IgD-negative memory B cell (primary cell): ENCODE measurements at regions not wholly inside any gene's neighbourhood (a gene's known extent, or its start where the extent isn't known, plus 50 kb on each side); places are given as distances from the start of the nearest gene placed in this dataset.

Source experiments
- H3K27ac Mint-ChIP-seq, 3 donors: one replicate each; pipeline ENCODE4 v1.8.0; 2020 to 2022; ENCODE audit warnings: mild to moderate bottlenecking in 3 of 3, mixed read lengths in 3 of 3, moderate library complexity in 1 of 3
- H3K27me3 Mint-ChIP-seq: one replicate; pipeline ENCODE4 v1.8.0; 2021; ENCODE audit warnings: mixed read lengths
- H3K36me3 Mint-ChIP-seq: one replicate; pipeline ENCODE4 v1.8.0; 2020; ENCODE audit warnings: mild to moderate bottlenecking, mixed read lengths
- H3K4me1 Mint-ChIP-seq, 3 donors: one replicate each; pipeline ENCODE4 v1.8.0; 2020 to 2022; ENCODE audit warnings: mixed read lengths in 3 of 3, mild to moderate bottlenecking in 1 of 3
- H3K4me3 Mint-ChIP-seq, 4 donors: one replicate each; pipeline ENCODE4 v1.8.0; 2020 to 2022; ENCODE audit warnings: mild to moderate bottlenecking in 4 of 4, mixed read lengths in 4 of 4, moderate library complexity in 3 of 4
- H3K9me3 Mint-ChIP-seq, 3 donors: one replicate each; pipeline ENCODE4 v1.8.0; 2020 to 2021; ENCODE audit warnings: mixed read lengths in 3 of 3, mild to moderate bottlenecking in 1 of 3

- Mint-ChIP-seq H3K9me3 (no peaks in the 10 kb centered on the region), H3K36me3 (no peaks in the 10 kb centered on the region), H3K27me3 (no peaks in the 10 kb centered on the region), H3K4me3 (no peak overlapping the region), H3K4me1 (no peaks in the 10 kb centered on the region), H3K27ac (no peak overlapping the region)
Measured at GRCh38 chr2:23058435-23058834, 326.5 kb upstream of the KLHL29 start.

- Mint-ChIP-seq H3K36me3 (no peaks in the 10 kb centered on the region), H3K27ac (no peak overlapping the region), H3K9me3 (no peaks in the 10 kb centered on the region), H3K4me1 (no peaks in the 10 kb centered on the region), H3K4me3 (no peak overlapping the region), H3K27me3 (no peaks in the 10 kb centered on the region)
Measured at GRCh38 chr2:23065210-23065609, 319.8 kb upstream of the KLHL29 start.

- Mint-ChIP-seq H3K27ac (no peak overlapping the region), H3K4me3 (no peak overlapping the region), H3K36me3 (no peaks in the 10 kb centered on the region), H3K4me1 (no peaks in the 10 kb centered on the region), H3K27me3 (no peaks in the 10 kb centered on the region), H3K9me3 (no peaks in the 10 kb centered on the region)
Measured at GRCh38 chr2:23065936-23066335, 319.0 kb upstream of the KLHL29 start.

GRCh38 chr2:23066686-23067085 lies 318.3 kb upstream of the KLHL29 start:
- Mint-ChIP-seq H3K4me1 (no peaks in the 10 kb centered on the region), H3K9me3 (no peaks in the 10 kb centered on the region), H3K27me3 (no peaks in the 10 kb centered on the region), H3K36me3 (no peaks in the 10 kb centered on the region), H3K27ac (no peak overlapping the region), H3K4me3 (no peak overlapping the region)

GRCh38 chr2:23069156-23069555 lies 315.8 kb upstream of the KLHL29 start:
- Mint-ChIP-seq H3K27me3 (peaks cover 4% of the 10 kb centered on the region), H3K27ac (no peak overlapping the region), H3K36me3 (no peaks in the 10 kb centered on the region), H3K4me3 (no peak overlapping the region), H3K4me1 (no peaks in the 10 kb centered on the region), H3K9me3 (no peaks in the 10 kb centered on the region)

GRCh38 chr2:23069923-23070322 lies 315.1 kb upstream of the KLHL29 start:
- Mint-ChIP-seq H3K27ac (no peak overlapping the region), H3K36me3 (no peaks in the 10 kb centered on the region), H3K27me3 (peaks cover 4% of the 10 kb centered on the region), H3K4me3 (no peak overlapping the region), H3K4me1 (no peaks in the 10 kb centered on the region), H3K9me3 (no peaks in the 10 kb centered on the region)

- Mint-ChIP-seq H3K4me1 (no peaks in the 10 kb centered on the region), H3K27me3 (peaks cover 4% of the 10 kb centered on the region), H3K4me3 (no peak overlapping the region), H3K36me3 (no peaks in the 10 kb centered on the region), H3K9me3 (no peaks in the 10 kb centered on the region), H3K27ac (no peak overlapping the region)
Measured at GRCh38 chr2:23073056-23073455, 311.9 kb upstream of the KLHL29 start.

GRCh38 chr2:23073671-23074070 lies 311.3 kb upstream of the KLHL29 start:
- H3K4me3 Mint-ChIP-seq, result no peak overlapping the region
- H3K36me3 Mint-ChIP-seq, result no peaks in the 10 kb centered on the region
- H3K9me3 Mint-ChIP-seq, result no peaks in the 10 kb centered on the region
- no peaks in the 10 kb centered on the region for H3K4me1 Mint-ChIP-seq
- H3K27me3 Mint-ChIP-seq, result peaks cover 4% of the 10 kb centered on the region
- no peak overlapping the region for H3K27ac Mint-ChIP-seq

- peaks cover 2% of the 10 kb centered on the region for H3K27me3 Mint-ChIP-seq
- H3K4me1 Mint-ChIP-seq, result no peaks in the 10 kb centered on the region
- no peaks in the 10 kb centered on the region for H3K36me3 Mint-ChIP-seq
- peaks cover 0 to 5% (median 2%) of the 10 kb centered on the region in 3 donors for H3K9me3 Mint-ChIP-seq
- no peak overlapping the region for H3K27ac Mint-ChIP-seq
- H3K4me3 Mint-ChIP-seq, result no peak overlapping the region
Measured at GRCh38 chr2:23077596-23077995, 307.4 kb upstream of the KLHL29 start.

- Mint-ChIP-seq H3K4me3 (peak overlapping the region in 1 of 4 donors; percentile 33), H3K4me1 (no peaks in the 10 kb centered on the region)
Measured at GRCh38 chr2:23078784-23079434, 306.1 kb upstream of the KLHL29 start.

GRCh38 chr2:23083966-23084365 lies 301.0 kb upstream of the KLHL29 start:
- Mint-ChIP-seq H3K36me3 (no peaks in the 10 kb centered on the region), H3K9me3 (peaks cover 4 to 12% (median 6%) of the 10 kb centered on the region in 3 donors), H3K4me1 (no peaks in the 10 kb centered on the region), H3K27ac (no peak overlapping the region), H3K4me3 (no peak overlapping the region), H3K27me3 (peaks cover 2% of the 10 kb centered on the region)

More at GRCh38 chr2:23078784-23079434, 306.1 kb upstream of the KLHL29 start:
- Mint-ChIP-seq H3K9me3 (peaks cover 4 to 12% (median 6%) of the 10 kb centered on the region in 3 donors), H3K36me3 (no peaks in the 10 kb centered on the region), H3K27ac (no peak overlapping the region), H3K27me3 (peaks cover 2% of the 10 kb centered on the region)

- Mint-ChIP-seq H3K36me3 (no peaks in the 10 kb centered on the region), H3K4me1 (no peaks in the 10 kb centered on the region), H3K9me3 (peaks cover 0 to 7% (median 3%) of the 10 kb centered on the region in 3 donors), H3K4me3 (no peak overlapping the region), H3K27me3 (peaks cover 1% of the 10 kb centered on the region), H3K27ac (no peak overlapping the region)
Measured at GRCh38 chr2:23091019-23091418, 294.0 kb upstream of the KLHL29 start.

GRCh38 chr2:23091900-23092299 lies 293.1 kb upstream of the KLHL29 start:
- peaks cover 0 to 7% (median 3%) of the 10 kb centered on the region in 3 donors for H3K9me3 Mint-ChIP-seq
- no peak overlapping the region for H3K27ac Mint-ChIP-seq
- no peaks in the 10 kb centered on the region for H3K36me3 Mint-ChIP-seq
- peaks cover 1% of the 10 kb centered on the region for H3K27me3 Mint-ChIP-seq
- H3K4me1 Mint-ChIP-seq, result no peaks in the 10 kb centered on the region
- H3K4me3 Mint-ChIP-seq, result no peak overlapping the region

- Mint-ChIP-seq H3K9me3 (peaks cover 0 to 7% (median 3%) of the 10 kb centered on the region in 3 donors), H3K27ac (no peak overlapping the region), H3K36me3 (no peaks in the 10 kb centered on the region), H3K27me3 (peaks cover 1% of the 10 kb centered on the region), H3K4me1 (no peaks in the 10 kb centered on the region), H3K4me3 (no peak overlapping the region)
Measured at GRCh38 chr2:23092831-23093230, 292.1 kb upstream of the KLHL29 start.

- no peaks in the 10 kb centered on the region for H3K4me1 Mint-ChIP-seq
- peaks cover 0 to 7% (median 3%) of the 10 kb centered on the region in 3 donors for H3K9me3 Mint-ChIP-seq
- H3K36me3 Mint-ChIP-seq, result no peaks in the 10 kb centered on the region
Measured at GRCh38 chr2:23093513-23093912, 291.5 kb upstream of the KLHL29 start.

GRCh38 chr2:23096906-23097602 lies 287.9 kb upstream of the KLHL29 start:
- H3K9me3 Mint-ChIP-seq, result peaks cover 0 to 12% (median 4%) of the 10 kb centered on the region in 3 donors
- H3K27me3 Mint-ChIP-seq, result peaks cover 1% of the 10 kb centered on the region
- no peak overlapping the region for H3K4me3 Mint-ChIP-seq
- H3K4me1 Mint-ChIP-seq, result no peaks in the 10 kb centered on the region
- H3K36me3 Mint-ChIP-seq, result peaks cover 2% of the 10 kb centered on the region
- no peak overlapping the region for H3K27ac Mint-ChIP-seq

More at GRCh38 chr2:23093513-23093912, 291.5 kb upstream of the KLHL29 start:
- peaks cover 1% of the 10 kb centered on the region for H3K27me3 Mint-ChIP-seq
- no peak overlapping the region for H3K4me3 Mint-ChIP-seq
- no peak overlapping the region for H3K27ac Mint-ChIP-seq
